Retinal pigment epithelial cell (primary cell): ENCODE measurements at regions not wholly inside any gene's neighbourhood (a gene's known extent, or its start where the extent isn't known, plus 50 kb on each side); places are given as distances from the start of the nearest gene placed in this dataset.

Experiments used
- DNase-seq: peaks from one replicate; pipeline ENCODE4 v3.0.0-alpha.2; 2010; ENCODE audit warnings: low read depth
- H3K4me3 ChIP-seq: 2 replicates; pipeline ENCODE4 v1.5.1; 2011; ENCODE audit warnings: mild to moderate bottlenecking, low read length, control low read depth, moderate library complexity
- TF ChIP-seq, protein P1 (sequence below): conservative IDR thresholded peaks from 2 replicates; pipeline ENCODE4 v1.5.1; 2011; ENCODE audit warnings: low read depth, low read length, control low read depth, inconsistent platforms

DNA sequence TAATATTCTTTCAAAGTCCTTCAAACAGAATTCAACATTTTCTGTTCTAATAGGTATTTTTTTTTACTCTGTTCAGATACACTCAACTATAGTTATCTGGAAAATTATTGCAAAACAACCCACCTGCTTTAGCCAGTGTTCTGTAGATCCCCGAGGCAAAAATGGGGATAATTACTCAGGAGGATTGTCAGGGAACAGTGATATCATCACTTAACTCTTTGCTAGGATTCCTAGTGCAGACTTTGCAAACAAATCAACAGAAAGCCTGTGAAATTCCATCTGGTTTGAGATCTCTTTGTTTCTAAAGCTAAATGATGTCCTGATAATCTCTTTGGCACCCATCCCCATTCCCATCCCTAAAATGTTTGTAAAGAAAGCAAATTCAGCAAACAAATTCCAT lies 413.6 kb upstream of the MEIS1 start:
- TF ChIP-seq, protein P1, sequence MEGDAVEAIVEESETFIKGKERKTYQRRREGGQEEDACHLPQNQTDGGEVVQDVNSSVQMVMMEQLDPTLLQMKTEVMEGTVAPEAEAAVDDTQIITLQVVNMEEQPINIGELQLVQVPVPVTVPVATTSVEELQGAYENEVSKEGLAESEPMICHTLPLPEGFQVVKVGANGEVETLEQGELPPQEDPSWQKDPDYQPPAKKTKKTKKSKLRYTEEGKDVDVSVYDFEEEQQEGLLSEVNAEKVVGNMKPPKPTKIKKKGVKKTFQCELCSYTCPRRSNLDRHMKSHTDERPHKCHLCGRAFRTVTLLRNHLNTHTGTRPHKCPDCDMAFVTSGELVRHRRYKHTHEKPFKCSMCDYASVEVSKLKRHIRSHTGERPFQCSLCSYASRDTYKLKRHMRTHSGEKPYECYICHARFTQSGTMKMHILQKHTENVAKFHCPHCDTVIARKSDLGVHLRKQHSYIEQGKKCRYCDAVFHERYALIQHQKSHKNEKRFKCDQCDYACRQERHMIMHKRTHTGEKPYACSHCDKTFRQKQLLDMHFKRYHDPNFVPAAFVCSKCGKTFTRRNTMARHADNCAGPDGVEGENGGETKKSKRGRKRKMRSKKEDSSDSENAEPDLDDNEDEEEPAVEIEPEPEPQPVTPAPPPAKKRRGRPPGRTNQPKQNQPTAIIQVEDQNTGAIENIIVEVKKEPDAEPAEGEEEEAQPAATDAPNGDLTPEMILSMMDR, result no peak
- no peak for DNase-seq
- H3K4me3 ChIP-seq, result no peak overlapping the region

- no peak for DNase-seq
- no peak overlapping the region for H3K4me3 ChIP-seq
- TF ChIP-seq, protein P1, result no peak
Measured at GRCh38 chr2:66017763-66018162, 417.2 kb upstream of the MEIS1 start.

GRCh38 chr2:66014450-66014849 lies 420.5 kb upstream of the MEIS1 start:
- TF ChIP-seq, protein P1, result no peak
- H3K4me3 ChIP-seq, result no peak overlapping the region
- DNase-seq, result no peak

DNA sequence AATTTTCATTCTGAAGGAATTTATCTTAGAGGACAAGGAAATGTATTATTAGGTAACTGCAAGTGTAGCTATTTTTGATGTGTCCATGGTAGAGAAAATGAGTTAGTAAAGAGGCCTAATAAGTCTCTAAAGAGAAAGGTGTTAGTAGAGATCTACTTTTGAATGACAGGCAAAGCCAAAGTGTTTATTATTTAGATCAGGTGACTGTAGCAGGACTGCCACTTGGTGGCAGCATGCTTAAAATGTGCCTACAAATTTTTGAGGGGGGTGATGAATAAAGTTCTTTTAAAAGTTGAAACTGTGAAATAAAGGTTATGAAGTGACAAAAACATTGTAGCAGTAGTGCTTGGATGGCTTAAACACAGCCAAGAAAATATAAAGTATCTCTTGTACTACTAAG lies 421.5 kb upstream of the MEIS1 start:
- TF ChIP-seq, protein P1, result peak; percentile 5
- no peak for DNase-seq
- H3K4me3 ChIP-seq, result no peak overlapping the region

DNA sequence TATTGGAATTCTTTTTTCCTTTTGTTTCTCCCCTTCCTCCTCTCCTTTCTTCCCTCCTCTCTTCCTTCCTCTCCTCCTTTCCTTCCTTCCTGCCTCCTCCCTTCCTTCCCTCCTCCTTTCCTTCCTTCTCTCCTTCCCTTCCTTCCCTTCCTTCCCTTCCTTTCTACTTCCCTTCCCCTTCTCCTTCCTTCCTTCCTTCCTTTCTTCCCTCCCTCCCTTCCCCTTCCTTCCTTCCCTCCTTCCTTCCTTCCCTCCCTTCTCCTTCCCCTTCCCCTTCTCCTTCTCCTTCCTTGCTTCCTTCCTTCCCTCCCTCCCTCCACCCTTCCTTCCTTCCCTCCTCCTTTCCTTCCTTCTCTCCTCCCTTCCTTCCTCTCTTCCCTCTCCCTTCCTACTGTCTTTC lies 431.0 kb upstream of the MEIS1 start:
- DNase-seq, result no peak
- TF ChIP-seq, protein P1, result no peak
- H3K4me3 ChIP-seq, result no peak overlapping the region

- H3K4me3 ChIP-seq, result no peak overlapping the region
- TF ChIP-seq, protein P1, result no peak
- DNase-seq, result no peak
Measured at GRCh38 chr2:66001538-66001937, 433.4 kb upstream of the MEIS1 start.

DNA sequence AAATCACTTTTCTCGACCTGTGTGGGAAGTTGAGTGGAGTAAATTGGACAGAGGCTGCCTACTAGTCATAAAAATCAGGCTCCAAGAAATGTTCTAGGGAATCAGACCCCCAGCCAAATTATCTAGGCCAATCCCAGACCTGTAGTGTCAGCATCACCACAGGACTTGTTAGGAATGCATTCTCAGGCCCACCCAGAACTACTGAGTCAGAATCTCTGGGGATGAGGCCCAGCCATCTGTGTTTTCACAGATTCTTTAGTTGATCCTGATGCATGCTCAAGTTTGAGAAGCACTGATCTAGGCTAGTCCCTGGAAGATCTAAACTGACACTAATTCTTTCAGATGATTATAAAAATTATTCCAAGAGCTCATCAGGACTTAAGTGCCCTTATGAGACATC lies 434.0 kb upstream of the MEIS1 start:
- no peak for DNase-seq
- no peak overlapping the region for H3K4me3 ChIP-seq
- TF ChIP-seq, protein P1, result no peak
